Stimulated activated CD8-positive, alpha-beta memory T cell treated with anti-CD3 and anti-CD28 coated beads, Interleukin-15, amount 100 ng/mL, for 48 hours (primary cell): ENCODE measurements at regions not wholly inside any gene's neighbourhood (a gene's known extent, or its start where the extent isn't known, plus 50 kb on each side); places are given as distances from the start of the nearest gene placed in this dataset.

Experiments used
- DNase-seq, 2 donors: peaks; one replicate each; pipeline ENCODE4 v3.0.0-alpha.2; 2020; ENCODE audit warnings: low read depth in 2 of 2

- no peak for DNase-seq
Observed at GRCh38 chr5:53364061-53364460, 116.4 kb upstream of the FST start.

- no peak for DNase-seq
Observed at GRCh38 chr5:53366245-53366644, 114.2 kb upstream of the FST start.

GRCh38 chr5:53367727-53368126 is 112.7 kb upstream of the FST start:
- DNase-seq = no peak

- no peak for DNase-seq
Observed at GRCh38 chr5:53368516-53368915, 111.9 kb upstream of the FST start.

GRCh38 chr5:53368966-53369605 is 111.3 kb upstream of the FST start:
- DNase-seq = no peak

GRCh38 chr5:53369681-53370080 is 110.7 kb upstream of the FST start:
- no peak for DNase-seq

- no peak for DNase-seq
Observed at GRCh38 chr5:53373451-53374158, 106.8 kb upstream of the FST start.

- DNase-seq = no peak
Observed at GRCh38 chr5:53376853-53377252, 103.6 kb upstream of the FST start.

GRCh38 chr5:53378190-53378589 is 102.2 kb upstream of the FST start:
- no peak for DNase-seq

GRCh38 chr5:53378590-53379247 is 101.7 kb upstream of the FST start:
- DNase-seq = no peak

- no peak for DNase-seq
Observed at GRCh38 chr5:53386341-53386740, 94.1 kb upstream of the FST start.

GRCh38 chr5:53389093-53389492 is 91.3 kb upstream of the FST start:
- no peak for DNase-seq

- DNase-seq = no peak
Observed at GRCh38 chr5:53392073-53392472, 88.4 kb upstream of the FST start.

GRCh38 chr5:53394808-53395207 is 85.6 kb upstream of the FST start:
- DNase-seq = no peak

- DNase-seq = no peak
Observed at GRCh38 chr5:53397141-53397757, 83.2 kb upstream of the FST start.

- DNase-seq = no peak
Observed at GRCh38 chr5:53397845-53398244, 82.6 kb upstream of the FST start.

GRCh38 chr5:53399926-53400697 is 80.3 kb upstream of the FST start:
- no peak for DNase-seq

- DNase-seq = no peak
Observed at GRCh38 chr5:53403291-53403690, 77.1 kb upstream of the FST start.

- DNase-seq = no peak
Observed at GRCh38 chr5:53403758-53404157, 76.7 kb upstream of the FST start.

GRCh38 chr5:53405396-53405795 is 75.0 kb upstream of the FST start:
- no peak for DNase-seq

GRCh38 chr5:53406630-53407316 is 73.7 kb upstream of the FST start:
- no peak for DNase-seq
